Kidney epithelial cell (primary cell): ENCODE measurements at regions not wholly inside any gene's neighbourhood (a gene's known extent, or its start where the extent isn't known, plus 50 kb on each side); places are given as distances from the start of the nearest gene placed in this dataset.

Experiments used
- DNase-seq: peaks from one replicate; pipeline ENCODE4 v3.0.0-alpha.2; 2010; ENCODE audit warnings: low read depth
- H3K27me3 ChIP-seq: 2 replicates; pipeline ENCODE4 v1.6.0; 2011; ENCODE audit warnings: low read length; ENCODE audit not compliant: control insufficient read depth, insufficient read depth
- H3K36me3 ChIP-seq: 2 replicates; pipeline ENCODE4 v1.5.1; 2011; ENCODE audit warnings: low read length; ENCODE audit not compliant: control insufficient read depth, insufficient read depth
- H3K4me3 ChIP-seq: 2 replicates; pipeline ENCODE4 v1.5.1; 2011; ENCODE audit warnings: low read depth, mild to moderate bottlenecking, control low read depth, low read length
- CTCF ChIP-seq: IDR thresholded peaks from 2 replicates; pipeline ENCODE4 v1.5.1; 2011; ENCODE audit warnings: mild to moderate bottlenecking, moderate library complexity, low read length, control low read depth, inconsistent platforms; ENCODE audit not compliant: insufficient read depth, poor library complexity, severe bottlenecking

- no peak for TF ChIP-seq CTCF
- no peak for DNase-seq
- Histone ChIP-seq H3K36me3 (no peaks in the 10 kb centered on the region), H3K27me3 (no peaks in the 10 kb centered on the region), H3K4me3 (no peak overlapping the region)
Measured at GRCh38 chr14:42676636-42677035, 1070.0 kb downstream of the LRFN5 start.

- no peak for TF ChIP-seq CTCF
- no peaks in the 10 kb centered on the region for H3K36me3 ChIP-seq
- no peaks in the 10 kb centered on the region for H3K27me3 ChIP-seq
- no peak overlapping the region for H3K4me3 ChIP-seq
- no peak for DNase-seq
Measured at GRCh38 chr14:42673963-42674362, 1067.3 kb downstream of the LRFN5 start.

- Histone ChIP-seq H3K27me3 (no peaks in the 10 kb centered on the region), H3K36me3 (no peaks in the 10 kb centered on the region), H3K4me3 (no peak overlapping the region)
- DNase-seq = no peak
- no peak for TF ChIP-seq CTCF
Measured at GRCh38 chr14:42671636-42672035, 1065.0 kb downstream of the LRFN5 start.

- H3K4me3 ChIP-seq = no peak overlapping the region
Measured at GRCh38 chr14:42665083-42665482, 1058.4 kb downstream of the LRFN5 start.

GRCh38 chr14:42664190-42664589 lies 1057.5 kb downstream of the LRFN5 start:
- TF ChIP-seq CTCF = no peak
- DNase-seq = no peak
- no peaks in the 10 kb centered on the region for H3K27me3 ChIP-seq
- H3K36me3 ChIP-seq = no peaks in the 10 kb centered on the region
- no peak overlapping the region for H3K4me3 ChIP-seq

More at GRCh38 chr14:42665083-42665482, 1058.4 kb downstream of the LRFN5 start:
- no peak for DNase-seq
- TF ChIP-seq CTCF = no peak
- no peaks in the 10 kb centered on the region for H3K36me3 ChIP-seq
- no peaks in the 10 kb centered on the region for H3K27me3 ChIP-seq

GRCh38 chr14:42654707-42655106 lies 1048.0 kb downstream of the LRFN5 start:
- Histone ChIP-seq H3K36me3 (no peaks in the 10 kb centered on the region), H3K4me3 (no peak overlapping the region), H3K27me3 (no peaks in the 10 kb centered on the region)
- TF ChIP-seq CTCF = no peak
- DNase-seq = no peak
